Kidney epithelial cell (primary cell): ENCODE measurements at regions not wholly inside any gene's neighbourhood (a gene's known extent, or its start where the extent isn't known, plus 50 kb on each side); places are given as distances from the start of the nearest gene placed in this dataset.
"Not testable (repeated sequence)": the region's sequence is repeated elsewhere in the genome, so short reads cannot be mapped to it uniquely, and the experiment has no call there.

Source experiments
- DNase-seq: peaks from one replicate; pipeline ENCODE4 v3.0.0-alpha.2; 2010; ENCODE audit warnings: low read depth
- H3K27me3 ChIP-seq: 2 replicates; pipeline ENCODE4 v1.6.0; 2011; ENCODE audit warnings: low read length; ENCODE audit not compliant: control insufficient read depth, insufficient read depth
- H3K36me3 ChIP-seq: 2 replicates; pipeline ENCODE4 v1.5.1; 2011; ENCODE audit warnings: low read length; ENCODE audit not compliant: control insufficient read depth, insufficient read depth
- H3K4me3 ChIP-seq: 2 replicates; pipeline ENCODE4 v1.5.1; 2011; ENCODE audit warnings: low read depth, mild to moderate bottlenecking, control low read depth, low read length

DNA sequence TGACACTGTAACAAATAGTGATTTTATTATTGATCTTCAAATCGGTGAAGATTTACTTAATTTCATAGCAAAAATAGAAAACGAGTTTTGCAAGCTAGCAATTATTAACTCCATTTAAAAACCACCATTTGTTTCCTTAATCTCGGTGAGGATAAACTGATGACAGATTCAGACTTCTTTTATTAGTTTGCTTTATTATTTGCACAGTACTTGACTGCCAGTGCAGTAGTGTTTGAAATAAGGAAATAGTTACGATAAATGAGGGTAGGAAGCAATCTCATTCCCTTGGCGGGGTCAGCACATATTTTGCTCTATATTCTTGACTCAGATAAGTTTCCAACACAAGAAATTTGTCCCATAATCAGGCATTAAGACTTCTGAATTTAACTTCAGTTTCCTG, 161.7 kb upstream of the PLGLB1 start:
- not testable (repeated sequence) for H3K4me3 ChIP-seq, H3K27me3 ChIP-seq, H3K36me3 ChIP-seq, DNase-seq

DNA sequence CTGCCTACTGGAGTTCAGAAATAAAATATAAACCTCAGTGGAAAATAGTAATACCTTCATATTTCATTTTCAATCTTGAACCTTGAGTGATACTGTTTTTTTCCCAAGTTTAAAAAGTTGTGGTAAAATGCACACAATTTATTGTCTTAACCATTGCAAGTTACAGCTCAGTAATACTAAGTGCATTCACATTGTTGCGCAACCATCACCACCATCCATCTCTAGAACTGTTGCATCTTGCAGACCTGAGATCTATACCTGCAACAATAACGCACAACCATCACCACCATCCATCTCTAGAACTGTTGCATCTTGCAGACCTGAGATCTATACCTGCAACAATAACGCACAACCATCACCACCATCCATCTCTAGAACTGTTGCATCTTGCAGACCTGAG, 162.6 kb upstream of the PLGLB1 start:
- not testable (repeated sequence) for DNase-seq, H3K36me3 ChIP-seq, H3K27me3 ChIP-seq, H3K4me3 ChIP-seq

DNA sequence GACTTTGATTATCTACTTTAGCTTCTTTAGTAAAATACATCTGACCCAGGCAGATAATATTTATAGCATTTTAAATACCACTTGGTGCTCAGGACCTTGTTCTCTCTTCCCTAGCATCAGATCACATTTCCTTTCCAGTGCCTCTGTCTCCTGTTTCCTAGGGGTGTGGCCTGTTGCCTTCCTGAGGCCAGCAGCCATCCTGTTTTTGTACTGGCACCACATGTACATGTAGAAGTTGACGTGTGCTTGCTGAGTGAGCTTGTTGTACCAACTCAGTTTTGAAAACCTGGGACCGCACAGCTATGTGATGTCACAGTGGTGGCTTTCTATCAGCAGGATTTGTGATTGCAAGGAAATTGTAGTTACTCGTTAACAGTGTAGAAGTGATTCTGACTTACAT, 167.6 kb upstream of the PLGLB1 start:
- not testable (repeated sequence) for H3K27me3 ChIP-seq, H3K4me3 ChIP-seq, H3K36me3 ChIP-seq, DNase-seq

DNA sequence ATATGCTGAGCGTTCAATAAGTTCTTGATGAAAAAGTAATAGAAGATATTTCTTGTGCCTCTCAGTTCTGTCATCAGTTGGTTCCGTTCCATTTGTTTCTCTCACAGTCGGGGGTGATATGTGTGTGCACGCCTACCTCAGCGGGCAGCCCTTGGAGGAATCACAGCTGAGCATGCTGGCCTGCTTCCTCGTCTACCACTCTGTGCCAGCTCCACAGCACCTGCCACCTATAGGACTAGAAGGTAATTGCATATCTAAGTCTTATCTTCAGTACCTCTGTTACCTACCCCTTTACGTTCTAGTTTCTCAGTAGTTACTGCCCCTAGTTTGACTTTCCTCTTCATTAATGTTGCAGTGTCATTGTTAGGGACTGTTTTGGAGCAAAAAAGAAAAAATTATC, 171.7 kb upstream of the PLGLB1 start:
- H3K36me3 ChIP-seq, DNase-seq, H3K27me3 ChIP-seq, H3K4me3 ChIP-seq: not testable (repeated sequence)

DNA sequence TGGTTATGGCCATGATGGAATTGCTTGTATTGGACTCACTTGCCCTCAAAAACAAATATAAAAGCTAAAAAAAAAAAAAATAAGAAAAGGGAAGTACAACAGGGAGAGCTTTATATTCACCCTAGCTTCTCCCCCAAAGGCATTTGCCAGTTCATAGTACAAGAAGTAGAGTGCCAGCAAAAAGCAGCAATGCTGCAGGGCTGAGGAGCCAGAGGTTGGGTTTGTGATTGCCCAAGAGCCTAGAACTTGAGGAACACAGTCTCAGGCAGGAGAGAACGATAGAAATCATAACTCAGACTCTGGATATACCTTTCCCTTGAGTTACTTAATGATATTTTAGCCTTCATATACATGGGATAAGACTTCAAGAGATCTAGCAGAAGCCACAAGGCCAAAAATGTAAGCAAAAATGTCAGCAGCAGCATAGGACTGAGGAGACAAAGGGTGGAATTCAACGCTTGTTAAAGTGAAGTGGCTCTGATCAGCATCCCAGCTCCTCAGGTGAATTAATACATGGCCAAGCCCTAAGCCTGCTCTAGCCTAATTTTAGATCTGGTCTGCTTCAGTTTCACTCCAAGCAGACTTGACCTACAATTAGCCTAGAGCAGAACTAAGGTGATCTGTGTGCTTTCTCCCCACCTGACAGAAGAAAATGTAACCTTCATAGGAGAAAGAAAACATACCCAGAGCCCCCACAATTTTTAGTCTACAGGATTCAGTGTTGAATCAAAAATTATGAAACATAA, 172.8 kb upstream of the PLGLB1 start:
- H3K36me3 ChIP-seq, H3K4me3 ChIP-seq, DNase-seq, H3K27me3 ChIP-seq: not testable (repeated sequence)

DNA sequence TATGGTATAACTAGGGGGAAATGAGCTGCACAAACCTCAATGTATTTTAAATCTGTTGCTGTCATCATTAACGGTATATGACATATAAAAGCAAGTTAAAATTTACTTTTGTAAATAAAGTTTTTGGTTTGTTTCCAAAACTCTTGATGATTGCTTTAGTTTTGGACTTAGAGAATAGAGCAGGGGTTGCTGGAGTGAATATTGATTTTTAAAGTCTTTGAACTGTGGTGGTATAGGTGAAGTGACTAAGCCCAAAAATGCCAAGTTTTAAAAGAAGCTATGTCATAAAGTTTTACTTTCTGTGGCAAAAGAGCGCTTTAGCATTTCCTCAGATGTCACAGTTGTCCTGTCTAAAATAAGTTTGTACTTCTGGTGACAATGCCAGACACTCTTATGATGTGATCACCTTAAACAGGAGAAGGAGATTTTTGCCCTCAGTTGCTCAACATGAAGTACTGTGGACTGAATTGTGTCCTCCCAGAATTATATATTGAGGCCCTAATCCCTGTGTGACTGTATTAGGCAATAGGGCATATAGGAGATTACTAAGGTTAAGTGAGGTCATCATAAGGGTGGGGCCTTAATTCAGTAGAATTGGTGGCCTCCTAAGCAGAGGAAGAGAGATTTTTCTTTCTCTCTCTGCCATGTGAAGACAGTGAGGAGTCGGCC, 175.2 kb upstream of the PLGLB1 start:
- not testable (repeated sequence) for H3K36me3 ChIP-seq, DNase-seq, H3K27me3 ChIP-seq, H3K4me3 ChIP-seq

DNA sequence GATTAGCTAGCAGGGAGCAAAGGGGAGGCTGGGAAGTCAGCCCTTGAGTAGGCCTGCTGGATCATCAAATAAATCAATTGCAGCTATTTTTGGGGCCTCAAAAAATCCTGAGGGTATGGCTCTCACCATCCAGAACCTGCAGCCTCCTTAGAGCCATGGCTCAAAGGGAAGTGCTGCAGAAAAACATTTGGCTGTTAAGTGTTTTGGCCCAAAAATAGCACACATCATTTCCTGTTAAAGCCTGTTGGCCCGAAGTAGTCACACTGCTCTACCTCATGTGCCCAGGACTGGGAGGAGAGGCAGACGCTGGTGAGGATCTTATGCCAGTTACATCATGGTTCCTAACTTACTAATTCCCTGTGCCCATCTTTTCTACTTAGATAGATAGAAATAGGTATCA, 176.8 kb upstream of the PLGLB1 start:
- H3K27me3 ChIP-seq, H3K4me3 ChIP-seq, H3K36me3 ChIP-seq, DNase-seq: not testable (repeated sequence)

DNA sequence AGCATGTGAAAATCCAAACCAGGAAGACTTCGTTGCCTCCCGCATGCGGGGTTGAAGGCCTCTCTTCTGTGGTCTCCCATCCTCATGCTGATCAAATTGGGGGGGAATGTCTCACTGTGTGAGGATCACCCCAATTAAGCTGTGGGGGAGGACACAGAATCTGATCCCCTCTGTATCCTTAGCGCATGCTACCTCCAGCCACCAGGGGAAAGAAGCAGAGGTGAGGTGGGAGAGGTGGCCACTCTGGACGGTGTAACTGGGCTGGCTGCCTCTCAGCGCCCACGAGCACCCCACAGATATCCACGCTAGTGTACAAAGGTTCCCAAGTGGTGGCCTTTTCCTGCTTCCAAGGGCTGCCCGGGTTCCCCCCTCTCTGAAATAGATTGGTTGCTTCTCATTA, 177.6 kb upstream of the PLGLB1 start:
- not testable (repeated sequence) for DNase-seq, H3K27me3 ChIP-seq, H3K4me3 ChIP-seq, H3K36me3 ChIP-seq

DNA sequence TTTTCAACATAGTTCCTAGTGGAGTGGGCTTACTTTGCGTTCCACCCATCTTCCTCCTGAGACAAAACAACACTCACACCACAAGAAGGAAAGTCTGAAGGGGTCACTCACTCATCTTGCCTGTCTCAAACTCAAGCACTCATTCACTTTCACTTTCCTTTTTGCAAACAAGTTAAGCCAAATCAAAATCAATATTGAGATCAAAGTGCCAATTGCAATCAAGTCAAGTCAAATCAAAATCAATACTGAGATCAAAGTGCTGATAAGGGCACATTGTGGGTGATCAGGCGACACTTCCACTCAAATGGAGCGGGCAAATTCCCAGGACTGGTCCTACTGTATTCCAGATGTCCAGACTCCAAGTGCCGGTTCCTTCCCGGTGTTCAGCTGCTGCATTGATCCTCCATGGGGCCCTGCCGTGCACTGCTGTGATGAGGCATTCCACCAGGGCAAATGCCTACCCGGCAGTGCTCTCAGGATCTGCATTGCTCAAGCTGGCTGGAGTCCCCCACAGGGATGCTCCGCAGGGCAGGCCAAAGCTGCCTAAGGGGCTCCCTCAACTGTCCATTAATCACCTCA, 183.0 kb upstream of the PLGLB1 start:
- not testable (repeated sequence) for H3K36me3 ChIP-seq, DNase-seq, H3K27me3 ChIP-seq

DNA sequence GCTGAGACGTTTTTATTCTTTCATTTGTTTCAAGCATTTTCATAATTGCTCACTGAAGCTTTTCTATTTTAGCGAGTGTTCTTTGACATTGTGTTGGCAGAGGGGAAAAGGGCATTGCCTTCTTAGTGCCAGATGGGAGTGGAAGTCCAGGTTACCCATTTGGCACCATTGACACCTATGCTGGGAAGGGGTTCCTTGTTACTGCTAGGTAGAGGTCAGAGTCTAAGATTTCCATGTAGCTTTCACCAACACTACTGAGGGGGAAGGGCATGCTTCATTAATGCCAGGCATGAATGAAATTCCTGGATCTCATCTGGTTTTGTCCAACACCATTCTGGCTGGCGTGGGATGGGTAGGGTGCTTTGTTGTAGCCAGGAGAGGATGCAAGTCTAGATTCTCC, 191.3 kb upstream of the PLGLB1 start:
- H3K27me3 ChIP-seq, H3K36me3 ChIP-seq, DNase-seq, H3K4me3 ChIP-seq: not testable (repeated sequence)

More for the DNA sequence above, 183.0 kb upstream of the PLGLB1 start:
- H3K4me3 ChIP-seq = not testable (repeated sequence)

DNA sequence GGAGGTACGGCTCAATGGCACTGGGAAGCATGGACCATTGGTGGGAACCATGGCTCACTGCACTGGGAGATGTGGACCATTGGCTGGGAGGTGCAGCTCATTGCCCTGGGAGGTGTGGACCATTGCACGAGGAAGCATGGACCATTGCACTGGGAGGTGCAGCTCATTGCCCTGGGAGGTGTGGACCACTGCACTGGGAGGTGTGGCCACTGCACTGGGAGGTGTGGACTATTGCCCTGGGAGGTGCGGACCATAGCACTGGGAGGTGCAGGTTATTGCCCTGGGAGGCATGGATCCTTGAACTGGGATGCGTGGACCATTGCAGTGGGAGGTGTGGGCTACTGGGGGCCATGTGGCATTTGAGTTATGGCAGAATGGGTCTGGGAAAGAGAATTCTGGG, 195.4 kb upstream of the PLGLB1 start:
- not testable (repeated sequence) for DNase-seq, H3K36me3 ChIP-seq, H3K4me3 ChIP-seq, H3K27me3 ChIP-seq
